Aorta (tissue), 5 donors: ENCODE measurements at regions not wholly inside any gene's neighbourhood (a gene's known extent, or its start where the extent isn't known, plus 50 kb on each side); places are given as distances from the start of the nearest gene placed in this dataset.

Source experiments
- ATAC-seq: fragments of 200-7000 bp; cut with Tn5 transposase; one replicate; pipeline ENCODE4 v1.9.1; 2022; ENCODE audit warnings: moderate library complexity; ENCODE audit not compliant: low FRiP score
- DNase-seq, 2 donors: peaks; one replicate each; pipeline ENCODE4 v3.0.0-alpha.2; 2020
- H3K27ac ChIP-seq, 2 donors: one replicate each; pipeline ENCODE4 v1.5.1; 2013; ENCODE audit warnings: low read length in 2 of 2, mild to moderate bottlenecking in 2 of 2, moderate library complexity in 2 of 2, control low read depth in 1 of 2, inconsistent platforms in 1 of 2, low read depth in 1 of 2
- H3K27me3 ChIP-seq, 2 donors: one replicate each; pipeline ENCODE4 v1.6.1; 2013; ENCODE audit warnings: control low read depth in 1 of 2, low read length in 1 of 2, mild to moderate bottlenecking in 1 of 2, moderate library complexity in 1 of 2; ENCODE audit not compliant: insufficient read depth in 2 of 2, control insufficient read depth in 1 of 2
- H3K36me3 ChIP-seq, 2 donors: one replicate each; pipeline ENCODE4 v1.6.1; 2013; ENCODE audit warnings: control low read depth in 1 of 2, low read length in 1 of 2, mild to moderate bottlenecking in 1 of 2; ENCODE audit not compliant: insufficient read depth in 2 of 2, control insufficient read depth in 1 of 2
- H3K4me1 ChIP-seq, 2 donors: one replicate each; pipeline ENCODE4 v1.6.1; 2013; ENCODE audit warnings: low read length in 2 of 2, control low read depth in 1 of 2, mild to moderate bottlenecking in 1 of 2, moderate library complexity in 1 of 2; ENCODE audit not compliant: insufficient read depth in 2 of 2, control insufficient read depth in 1 of 2
- H3K4me3 ChIP-seq, 2 donors: one replicate each; pipeline ENCODE4 v1.5.1; 2013; ENCODE audit warnings: low read length in 2 of 2, control low read depth in 1 of 2, mild to moderate bottlenecking in 1 of 2
- H3K9me3 ChIP-seq: one replicate; pipeline ENCODE4 v1.6.1; 2013; ENCODE audit warnings: mild to moderate bottlenecking, low read length; ENCODE audit not compliant: control insufficient read depth
- WGBS, 2 donors: extraction: QIAGEN DNeasy Blood & Tissue Kit; methylation state at CpG; one replicate each; pipeline ENCODE4 v1.1.7; 2013; 5-methylcytosine and 5-hydroxymethylcytosine counted together
- intact Hi-C, 2 donors: fragments of 100-400 bp; cut with DNase I; formaldehyde crosslinking; loops; one replicate each; pipeline versions ENCODE4 v1.14.2 to v1.15.0; 2022
- donor health status: healthy with polysubstance abuse.
- donor health status: Bipolar disorder and iron deficiency.
- donor health status: DM: no; HTN: no; CAD: no.
- donor health status: DM: no; HTN: no; CAD: no.
- donor health status: DM: yes; HTN: yes; CAD: no.

- DNase-seq: no peak
- H3K27ac ChIP-seq: no peak overlapping the region
- no peak overlapping the region for H3K4me3 ChIP-seq
- H3K27me3 ChIP-seq: no peaks in the 10 kb centered on the region
- WGBS, 2 donors: 91 to 93% methylated on average over 9 of the region's 9 CpGs
- H3K36me3 ChIP-seq: no peaks in the 10 kb centered on the region
- H3K9me3 ChIP-seq: no peaks in the 10 kb centered on the region
- intact Hi-C loops: no loop called here
- no peak for ATAC-seq
- peaks cover 3 to 5% of the 10 kb centered on the region in 2 donors for H3K4me1 ChIP-seq
Observed at GRCh38 chr2:8061219-8061618, 620.6 kb upstream of the ID2 start.

DNA sequence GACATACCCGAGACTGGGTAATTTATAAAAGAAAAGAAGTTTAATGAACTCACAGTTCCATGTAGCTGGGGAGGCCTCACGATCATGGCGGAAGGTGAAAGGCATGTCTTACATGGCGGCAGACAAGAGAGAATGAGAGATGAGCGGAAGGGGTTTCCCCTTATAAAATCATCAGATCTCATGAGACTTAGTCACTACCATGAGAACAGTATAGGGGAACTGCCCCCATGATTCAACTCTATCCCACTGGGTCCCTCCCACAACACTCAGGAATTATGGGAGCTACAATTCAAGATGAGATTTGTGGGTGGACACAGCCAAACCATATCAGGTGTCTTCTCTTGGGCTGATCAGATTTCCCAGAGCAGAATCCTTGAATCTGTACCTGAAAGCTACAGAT is 617.3 kb upstream of the ID2 start:
- H3K27me3 ChIP-seq: no peaks in the 10 kb centered on the region
- 95 to 96% methylated on average over 5 of the region's 5 CpGs for WGBS, 2 donors
- H3K27ac ChIP-seq: no peak overlapping the region
- H3K4me3 ChIP-seq: no peak overlapping the region
- ATAC-seq (no peak), DNase-seq (no peak)
- intact Hi-C loops: no loop called here
- H3K36me3 ChIP-seq: no peaks in the 10 kb centered on the region
- no peaks in the 10 kb centered on the region for H3K9me3 ChIP-seq
- H3K4me1 ChIP-seq: no peaks in the 10 kb centered on the region

- 95 to 96% methylated on average over 1 of the region's 1 CpG for WGBS, 2 donors
- Histone ChIP-seq H3K27ac (no peak overlapping the region), H3K4me1 (no peaks in the 10 kb centered on the region), H3K9me3 (no peaks in the 10 kb centered on the region), H3K4me3 (no peak overlapping the region), H3K27me3 (no peaks in the 10 kb centered on the region), H3K36me3 (no peaks in the 10 kb centered on the region)
- ATAC-seq (no peak), DNase-seq (no peak)
- intact Hi-C loops: no loop called here
Observed at GRCh38 chr2:8065191-8065590, 616.7 kb upstream of the ID2 start.

DNA sequence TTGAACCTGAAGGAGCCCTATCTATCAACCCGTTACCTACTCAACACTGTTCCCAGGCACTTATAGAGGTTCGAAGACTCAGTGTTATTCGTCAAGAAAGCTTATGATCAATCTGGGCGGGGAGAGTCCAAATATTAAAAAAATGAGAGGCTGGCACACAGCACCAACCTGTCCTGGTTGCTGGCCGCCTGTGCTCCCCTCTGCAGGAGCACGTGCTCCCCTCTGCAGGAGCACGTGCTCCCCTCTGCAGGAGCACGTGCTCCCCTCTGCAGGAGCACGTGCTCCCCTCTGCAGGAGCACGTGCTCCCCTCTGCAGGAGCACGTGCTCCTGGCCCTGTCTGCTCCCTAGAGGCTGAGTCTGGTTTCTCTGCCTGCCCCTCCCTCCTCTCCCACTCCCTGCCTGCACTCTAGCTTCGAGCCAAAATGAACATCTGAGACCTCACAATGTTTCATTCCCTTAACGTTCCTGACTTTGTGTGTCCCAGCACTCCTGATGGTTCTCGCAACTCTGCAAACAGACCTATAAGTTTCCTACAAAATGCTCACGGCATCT is 614.0 kb upstream of the ID2 start:
- intact Hi-C loops: no loop called here
- H3K27me3 ChIP-seq: no peaks in the 10 kb centered on the region
- WGBS, 2 donors: 68 to 72% methylated on average over 15 of the region's 15 CpGs
- no peaks in the 10 kb centered on the region for H3K9me3 ChIP-seq
- no peak overlapping the region for H3K4me3 ChIP-seq
- no peaks in the 10 kb centered on the region for H3K4me1 ChIP-seq
- no peak overlapping the region for H3K27ac ChIP-seq
- ATAC-seq: no peak
- no peaks in the 10 kb centered on the region for H3K36me3 ChIP-seq
- no peak for DNase-seq

- H3K27me3 ChIP-seq: no peaks in the 10 kb centered on the region
- H3K27ac ChIP-seq: no peak overlapping the region
- no peak overlapping the region for H3K4me3 ChIP-seq
- 67 to 75% methylated on average over 1 of the region's 1 CpG for WGBS, 2 donors
- ATAC-seq (no peak), DNase-seq (no peak)
- H3K9me3 ChIP-seq: no peaks in the 10 kb centered on the region
- intact Hi-C loops: no loop called here
- H3K4me1 ChIP-seq: no peaks in the 10 kb centered on the region
- H3K36me3 ChIP-seq: peaks cover 0 to 3% of the 10 kb centered on the region in 2 donors
Observed at GRCh38 chr2:8072907-8073306, 608.9 kb upstream of the ID2 start.

- H3K36me3 ChIP-seq: peaks cover 0 to 3% of the 10 kb centered on the region in 2 donors
- no peaks in the 10 kb centered on the region for H3K4me1 ChIP-seq
- no peak overlapping the region for H3K27ac ChIP-seq
- DNase-seq: no peak
- H3K4me3 ChIP-seq: no peak overlapping the region
- H3K27me3 ChIP-seq: no peaks in the 10 kb centered on the region
- no peak for ATAC-seq
- no peaks in the 10 kb centered on the region for H3K9me3 ChIP-seq
- intact Hi-C loops: no loop called here
- WGBS, 2 donors: 76 to 83% methylated on average over 7 of the region's 7 CpGs
Observed at GRCh38 chr2:8073916-8074315, 607.9 kb upstream of the ID2 start.

- intact Hi-C loops: no loop called here
- ATAC-seq: no peak
Observed at GRCh38 chr2:8076448-8077342, 605.2 kb upstream of the ID2 start.

DNA sequence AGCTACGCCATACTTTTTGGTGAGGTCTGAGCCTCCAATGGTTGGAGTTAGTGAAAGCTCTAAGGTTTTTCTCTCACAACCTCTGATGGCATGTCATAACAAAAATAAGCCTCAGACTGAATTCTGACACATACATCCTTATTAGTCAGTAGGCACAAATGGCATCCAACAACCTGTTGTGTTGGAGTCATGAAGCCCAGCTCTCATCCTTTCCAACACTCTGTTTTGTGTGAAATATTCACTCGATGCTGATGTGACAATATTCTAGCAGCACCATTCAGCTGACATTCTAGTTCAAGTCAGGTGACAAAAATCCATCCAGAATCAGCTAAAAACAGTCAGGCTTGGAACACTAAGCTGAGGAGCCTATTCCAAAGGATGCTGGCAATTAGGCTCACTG is 603.2 kb upstream of the ID2 start:
- ATAC-seq (no peak), DNase-seq (no peak)
- 95 to 96% methylated on average over 2 of the region's 2 CpGs for WGBS, 2 donors
- no peaks in the 10 kb centered on the region for H3K27me3 ChIP-seq
- no peak overlapping the region for H3K4me3 ChIP-seq
- no peaks in the 10 kb centered on the region for H3K9me3 ChIP-seq
- intact Hi-C loops: no loop called here
- H3K36me3 ChIP-seq: peaks cover 0 to 3% of the 10 kb centered on the region in 2 donors
- H3K27ac ChIP-seq: no peak overlapping the region
- H3K4me1 ChIP-seq: no peaks in the 10 kb centered on the region

More at GRCh38 chr2:8076448-8077342, 605.2 kb upstream of the ID2 start:
- no peak for DNase-seq
- Histone ChIP-seq H3K36me3 (peaks cover 0 to 3% of the 10 kb centered on the region in 2 donors), H3K4me3 (no peak overlapping the region), H3K9me3 (no peaks in the 10 kb centered on the region), H3K4me1 (no peaks in the 10 kb centered on the region), H3K27ac (no peak overlapping the region), H3K27me3 (no peaks in the 10 kb centered on the region)
- WGBS, 2 donors: 82 to 83% methylated on average over 6 of the region's 6 CpGs

- H3K27ac ChIP-seq: no peak overlapping the region
- H3K27me3 ChIP-seq: no peaks in the 10 kb centered on the region
- no peaks in the 10 kb centered on the region for H3K9me3 ChIP-seq
- DNase-seq (no peak), ATAC-seq (no peak)
- peaks cover 0 to 3% of the 10 kb centered on the region in 2 donors for H3K36me3 ChIP-seq
- H3K4me1 ChIP-seq: no peaks in the 10 kb centered on the region
- H3K4me3 ChIP-seq: no peak overlapping the region
- intact Hi-C loops: no loop called here
Observed at GRCh38 chr2:8080063-8080462, 601.8 kb upstream of the ID2 start.
